Bone marrow (tissue), 2 donors: ENCODE measurements at regions not wholly inside any gene's neighbourhood (a gene's known extent, or its start where the extent isn't known, plus 50 kb on each side); places are given as distances from the start of the nearest gene placed in this dataset.

Source experiments
- DNase-seq, 2 donors: peaks; one replicate each; lab custom pipeline; 2025; lab: John Stamatoyannopoulos, UW

DNA sequence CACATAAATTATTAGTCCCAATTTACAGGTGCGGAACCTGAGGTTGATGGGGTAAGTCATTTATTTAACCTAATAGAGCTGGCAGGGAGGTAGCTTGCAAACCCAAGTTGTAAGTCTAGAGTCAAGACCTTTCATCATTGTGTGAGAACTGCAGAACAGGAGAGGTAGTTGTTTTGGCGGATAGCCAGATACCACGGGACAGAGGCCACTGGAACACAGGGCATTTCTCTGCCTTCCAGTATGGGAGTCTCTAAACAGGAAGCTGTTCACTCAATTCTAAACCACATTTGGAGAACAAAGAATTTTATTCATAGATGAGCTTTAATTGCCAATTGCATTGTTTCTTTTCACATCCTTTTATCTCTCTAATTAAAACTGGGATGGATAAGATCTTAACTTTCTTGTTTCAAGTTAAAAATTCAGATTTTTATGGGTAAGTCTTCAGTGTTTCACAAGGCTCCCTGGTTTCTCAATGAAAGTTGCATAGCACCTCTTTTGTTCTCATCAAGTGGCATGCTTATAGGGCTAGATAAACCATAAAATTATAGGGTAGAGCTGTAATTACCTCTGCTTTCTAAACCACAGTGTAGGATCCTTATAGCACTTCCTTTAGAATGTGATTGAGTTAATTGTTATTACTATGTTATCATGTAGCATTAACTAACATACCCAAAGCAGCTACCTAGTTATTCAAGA is 489.0 kb downstream of the GATA3 start:
- DNase-seq, result no peak

DNA sequence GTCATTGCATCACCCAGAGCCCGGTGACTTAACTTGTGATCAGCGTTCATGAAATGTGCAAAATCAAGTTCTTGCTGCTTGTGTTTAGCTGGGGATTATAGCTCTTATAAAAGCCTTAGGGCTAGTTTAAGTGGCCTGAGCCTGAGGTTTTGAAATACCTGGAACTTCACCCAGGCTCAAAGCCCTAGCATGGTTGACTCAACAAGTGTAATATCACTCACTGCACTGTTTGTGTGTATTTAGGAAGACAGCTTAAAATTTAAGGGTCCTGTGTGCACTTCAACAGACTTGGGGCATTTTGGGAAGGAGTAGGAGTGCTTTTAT is 489.5 kb downstream of the GATA3 start:
- no peak for DNase-seq

DNA sequence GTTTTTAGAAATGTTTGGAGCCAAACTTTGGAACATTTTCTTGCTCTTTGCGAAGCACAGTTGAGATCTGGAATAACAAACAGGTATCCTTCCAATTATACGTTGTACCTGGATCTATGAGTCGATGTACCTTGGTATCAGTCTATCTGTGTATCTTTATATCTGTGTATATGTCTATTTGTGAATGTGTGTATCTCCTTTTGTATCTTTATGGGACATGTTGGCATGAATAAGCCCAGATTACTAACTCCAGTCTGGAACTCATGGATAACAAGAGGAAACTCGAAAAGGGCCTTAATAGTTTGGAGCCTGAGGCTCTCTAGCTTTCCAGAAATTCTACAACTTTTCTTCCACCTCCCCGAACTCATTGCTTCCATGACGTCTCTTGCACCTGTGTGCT is 490.0 kb downstream of the GATA3 start:
- no peak for DNase-seq

DNA sequence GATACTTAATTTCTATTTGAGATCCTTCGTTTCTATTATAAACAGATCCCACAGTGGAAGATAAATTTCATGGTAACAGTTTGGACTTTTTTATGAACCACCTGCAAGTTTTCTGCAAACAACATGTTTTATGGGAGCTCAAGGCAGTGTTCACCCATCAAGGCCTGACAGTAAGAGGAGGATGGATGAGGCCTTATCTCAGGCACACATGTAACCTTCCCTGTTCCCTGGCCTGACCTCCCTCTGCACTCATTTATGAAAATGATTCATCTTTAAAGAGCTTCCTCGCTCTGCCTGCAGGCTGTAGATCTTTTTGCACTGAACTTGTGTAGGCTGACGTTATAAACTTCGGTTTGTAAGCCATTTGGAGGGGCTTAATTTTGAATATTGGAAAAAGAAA is 500.1 kb downstream of the GATA3 start:
- DNase-seq, result no peak

DNA sequence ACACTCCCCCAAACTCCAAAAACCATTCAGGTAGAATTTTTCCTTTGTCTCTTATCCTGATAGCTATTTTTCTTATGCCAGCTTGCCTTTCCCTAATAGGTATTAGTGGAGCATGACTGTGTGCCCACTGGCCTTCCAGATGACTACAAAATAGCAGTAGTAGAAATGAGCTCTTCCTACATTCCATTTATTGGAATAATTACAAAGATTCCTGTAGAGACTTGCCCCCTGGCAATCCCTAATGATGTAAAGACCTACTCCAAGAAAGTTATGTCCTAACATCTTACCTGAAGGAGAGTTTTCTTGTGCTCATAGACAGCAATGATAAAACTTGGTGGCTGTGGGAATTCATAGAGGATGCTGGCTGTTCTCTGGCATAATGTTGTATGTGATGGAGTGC is 501.8 kb downstream of the GATA3 start:
- DNase-seq, result no peak

DNA sequence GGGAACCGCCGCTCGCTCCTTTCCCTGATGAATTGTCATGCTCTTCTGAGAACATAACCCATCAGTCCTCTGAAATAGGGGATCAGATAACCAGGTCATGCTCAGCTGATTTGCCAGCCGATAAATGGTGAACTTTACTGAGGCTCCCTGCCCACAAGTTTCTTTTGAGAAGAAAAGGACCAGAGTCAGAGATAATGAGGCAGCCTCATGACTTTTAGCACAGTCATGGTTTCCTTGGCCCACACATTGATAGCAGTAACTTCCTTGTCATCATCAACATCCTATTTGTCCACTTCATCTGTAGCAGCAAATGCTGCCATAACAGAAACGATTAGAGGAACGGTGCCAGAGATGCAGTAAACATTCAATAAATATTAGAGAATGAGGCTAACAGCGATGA is 509.0 kb downstream of the GATA3 start:
- DNase-seq, result no peak

DNA sequence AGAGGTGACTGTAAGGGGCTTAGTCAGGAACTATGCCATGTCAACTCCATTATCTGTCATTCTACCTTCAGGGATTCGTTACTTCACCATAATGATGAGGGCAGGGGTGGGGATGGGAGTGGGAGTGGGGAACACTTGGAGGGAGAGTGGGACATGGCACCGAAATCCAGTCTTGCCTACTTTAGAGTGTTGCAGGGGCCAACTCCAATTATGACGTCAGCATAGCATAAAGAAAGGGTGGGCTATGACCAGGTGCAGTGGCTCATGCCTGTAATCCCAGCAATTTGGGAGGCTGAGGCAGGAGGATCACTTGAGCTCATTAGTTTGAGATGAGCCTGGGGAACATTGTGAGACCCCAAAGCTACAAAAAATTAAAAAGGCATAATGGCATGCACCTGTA is 512.2 kb downstream of the GATA3 start:
- no peak for DNase-seq

DNA sequence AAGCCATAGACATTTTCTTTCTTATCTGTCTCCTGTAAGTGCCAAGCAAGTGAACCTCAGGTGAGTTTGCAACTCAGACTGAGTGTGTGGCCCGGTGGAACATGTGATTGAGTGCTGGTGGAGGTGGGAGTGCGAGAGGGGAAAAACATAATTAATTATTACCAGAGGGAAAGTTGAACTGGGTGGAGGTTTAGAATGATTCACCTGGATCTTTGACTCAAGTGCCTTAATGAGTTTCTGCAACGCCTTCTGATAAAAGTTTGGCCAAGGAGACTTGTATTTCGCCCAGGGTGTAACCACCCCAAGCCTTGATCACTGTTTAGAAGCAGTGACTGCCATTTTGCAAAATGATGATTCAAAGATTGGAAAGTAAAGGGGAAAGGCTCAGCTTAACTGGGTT is 513.9 kb downstream of the GATA3 start:
- DNase-seq, result no peak

DNA sequence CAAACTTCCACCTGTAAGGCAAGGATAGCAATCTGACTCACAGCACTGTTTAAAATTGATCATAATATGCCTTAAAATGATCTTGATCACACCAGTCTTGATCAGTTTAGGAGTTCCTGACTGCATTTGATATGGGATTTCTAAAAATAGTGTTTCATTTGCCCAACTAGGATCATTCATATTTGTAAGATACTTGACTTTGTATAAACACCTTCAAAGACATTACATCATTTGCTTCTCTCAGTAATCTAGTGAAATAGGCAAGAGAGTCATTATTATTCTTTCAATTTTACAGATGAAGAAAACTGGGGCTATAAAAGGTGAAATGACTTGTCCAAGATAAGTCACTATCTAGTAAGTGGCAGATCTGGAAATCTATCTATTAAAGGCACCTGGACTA is 521.1 kb downstream of the GATA3 start:
- DNase-seq, result no peak

DNA sequence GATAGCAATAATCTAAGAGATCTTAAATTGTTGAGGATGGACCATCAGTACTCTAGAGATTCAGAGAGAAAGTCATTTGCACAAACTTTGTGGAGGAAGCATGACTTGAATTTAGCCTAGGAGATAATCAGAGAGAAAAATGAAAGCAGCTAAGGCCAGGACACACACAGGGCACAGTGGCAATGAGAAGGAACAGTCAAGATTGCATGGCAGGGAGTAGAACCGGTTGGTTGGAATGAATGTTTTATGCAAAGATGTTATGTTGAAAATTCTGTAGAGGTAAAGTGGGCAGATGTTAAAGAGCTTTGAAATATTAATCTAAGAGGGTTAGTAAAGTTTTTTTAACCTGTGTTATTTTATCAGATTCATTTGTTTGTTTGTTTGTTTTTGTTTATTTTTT is 521.8 kb downstream of the GATA3 start:
- no peak for DNase-seq

DNA sequence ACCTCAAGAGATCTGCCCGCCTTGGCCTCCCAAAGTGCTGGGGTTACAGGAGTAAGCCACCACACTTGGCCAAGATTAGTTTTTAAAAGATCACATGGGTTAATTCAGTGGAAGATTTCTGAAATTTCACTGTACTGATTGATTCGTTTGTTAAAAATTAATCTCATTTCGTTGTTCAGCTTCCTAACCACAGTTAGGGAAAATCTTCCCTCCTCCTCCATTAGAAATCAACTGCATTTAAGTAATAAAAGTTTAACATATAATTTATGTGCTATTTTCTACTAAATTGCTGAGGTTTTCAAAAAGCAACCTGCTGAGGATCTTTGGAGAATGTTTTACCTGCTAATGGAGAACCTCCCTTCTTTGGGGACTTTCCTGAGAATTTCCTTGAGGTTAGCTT is 522.4 kb downstream of the GATA3 start:
- DNase-seq, result no peak

DNA sequence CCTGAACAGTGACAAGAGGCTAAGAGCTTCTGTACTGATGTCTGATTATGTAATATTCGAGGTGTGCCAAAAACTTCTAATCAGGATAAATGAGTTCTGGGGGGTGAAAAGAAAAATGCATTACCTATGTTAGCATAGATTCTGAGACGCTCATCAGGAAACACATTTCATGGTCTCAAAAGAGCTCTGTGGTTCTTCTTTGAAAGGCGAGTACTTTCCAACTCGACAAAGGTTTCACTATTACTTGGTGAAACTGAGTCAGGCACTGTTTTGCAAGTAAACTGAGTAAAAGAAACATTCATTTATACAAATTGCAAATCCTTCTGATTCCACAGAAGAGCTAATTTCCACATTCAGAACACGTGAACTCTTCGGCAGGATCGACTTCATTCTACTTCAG is 523.2 kb downstream of the GATA3 start:
- DNase-seq, result no peak

DNA sequence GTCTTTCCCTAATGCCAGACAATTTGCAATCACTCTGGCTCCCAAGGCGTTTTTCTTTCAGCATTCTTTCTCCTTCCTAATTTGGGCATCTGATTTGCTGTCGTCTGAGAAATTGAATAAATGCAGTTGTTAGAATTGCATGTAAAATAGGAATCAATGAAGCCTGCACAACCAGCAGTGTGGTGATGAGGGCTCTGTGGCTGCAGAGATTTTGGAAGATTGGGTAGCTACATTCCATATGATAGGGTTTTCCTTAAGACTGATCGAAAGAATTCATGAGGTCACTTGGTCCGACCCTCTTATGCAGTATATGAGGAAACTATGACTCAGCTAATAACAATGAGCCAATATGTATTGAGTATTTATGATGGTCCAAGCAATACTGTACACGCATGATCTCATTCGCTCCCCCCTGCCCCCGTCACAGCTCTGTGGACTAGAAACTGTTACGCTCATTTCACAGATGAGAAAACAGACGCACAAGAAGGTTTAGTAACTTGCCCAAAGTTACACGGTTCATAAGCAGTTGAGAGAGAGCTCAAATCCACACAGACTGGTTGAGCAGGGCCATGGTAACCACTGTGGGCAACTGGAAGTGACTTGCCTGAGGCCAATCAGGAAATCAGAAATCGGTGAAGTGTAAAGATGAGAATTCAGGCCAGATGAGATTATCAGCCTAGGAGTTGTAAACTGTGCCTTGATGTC is 527.2 kb downstream of the GATA3 start:
- DNase-seq, result no peak

DNA sequence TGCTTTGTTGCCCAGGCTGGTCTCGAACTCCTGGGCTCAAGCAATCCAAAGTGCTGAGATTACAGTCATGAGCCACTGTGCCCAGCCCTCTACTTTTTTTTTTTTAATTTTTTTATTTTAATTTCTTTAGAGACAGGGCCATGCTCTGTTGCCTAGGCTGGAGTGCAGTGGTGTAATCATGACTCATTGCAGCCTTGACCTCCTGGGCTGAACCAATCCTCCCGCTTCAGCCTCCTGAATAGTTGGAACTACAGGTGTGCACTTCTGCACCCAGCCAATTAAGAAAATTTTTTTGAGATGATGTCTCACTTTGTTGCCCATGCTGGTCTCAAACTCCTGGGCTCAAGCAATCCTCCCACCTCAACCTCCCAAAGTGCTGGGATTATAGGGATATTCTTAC is 528.6 kb downstream of the GATA3 start:
- DNase-seq, result no peak

DNA sequence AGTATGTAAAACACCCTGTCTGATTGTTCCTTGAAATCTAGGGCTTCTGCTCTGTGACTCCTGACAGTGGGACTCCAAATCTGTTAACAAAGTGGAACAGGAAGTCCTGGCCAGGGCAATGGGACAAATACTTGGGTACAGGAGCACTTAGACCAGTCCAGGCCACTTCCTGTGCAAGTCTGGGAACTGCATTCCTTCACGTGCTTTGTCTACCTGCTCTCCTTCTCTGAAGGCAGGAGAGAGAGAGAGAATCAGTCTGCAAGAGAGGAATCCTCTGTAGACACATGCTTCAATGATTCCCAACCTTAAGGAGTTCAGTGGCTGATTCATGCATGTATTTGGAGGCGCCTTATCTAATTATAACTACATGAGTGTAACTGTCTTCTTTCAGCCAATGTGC is 530.2 kb downstream of the GATA3 start:
- no peak for DNase-seq

DNA sequence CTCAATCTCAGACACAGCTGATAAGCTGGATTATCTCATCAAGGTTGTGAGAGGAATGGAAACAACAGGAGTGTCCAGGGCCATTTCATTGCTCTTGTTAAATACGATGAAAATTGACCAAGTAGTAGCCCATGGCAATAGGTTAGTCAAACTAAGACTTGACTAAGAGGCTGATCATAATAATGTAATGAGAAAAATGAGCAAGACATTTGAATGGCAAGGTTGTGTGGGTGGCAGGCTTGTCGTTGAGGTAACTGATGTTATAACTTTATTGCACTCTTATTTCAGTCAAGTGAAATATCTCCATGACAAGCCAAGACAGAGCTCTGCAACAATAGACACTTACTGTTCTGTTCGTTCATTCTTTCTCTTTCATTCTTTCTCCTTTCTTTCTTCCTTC is 532.0 kb downstream of the GATA3 start:
- no peak for DNase-seq

DNA sequence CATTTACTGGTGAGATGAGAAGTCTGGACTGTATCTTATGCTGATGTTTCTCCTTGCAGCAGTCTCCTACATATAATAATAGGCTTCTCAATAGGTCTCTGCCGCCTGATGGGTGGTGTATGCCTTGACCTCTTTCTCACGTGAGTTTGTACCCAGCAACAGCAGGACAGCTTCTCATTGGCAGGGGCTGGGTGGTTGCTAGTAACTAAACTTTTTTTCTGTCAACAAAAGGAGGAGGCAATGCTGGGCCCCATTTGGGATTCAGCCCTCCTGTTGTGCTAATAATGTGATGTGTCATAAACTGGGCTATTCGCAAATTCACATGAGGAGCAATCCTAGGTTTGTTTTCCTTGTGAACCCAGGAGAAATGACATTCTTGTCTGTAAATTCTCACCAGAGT is 533.6 kb downstream of the GATA3 start:
- no peak for DNase-seq

DNA sequence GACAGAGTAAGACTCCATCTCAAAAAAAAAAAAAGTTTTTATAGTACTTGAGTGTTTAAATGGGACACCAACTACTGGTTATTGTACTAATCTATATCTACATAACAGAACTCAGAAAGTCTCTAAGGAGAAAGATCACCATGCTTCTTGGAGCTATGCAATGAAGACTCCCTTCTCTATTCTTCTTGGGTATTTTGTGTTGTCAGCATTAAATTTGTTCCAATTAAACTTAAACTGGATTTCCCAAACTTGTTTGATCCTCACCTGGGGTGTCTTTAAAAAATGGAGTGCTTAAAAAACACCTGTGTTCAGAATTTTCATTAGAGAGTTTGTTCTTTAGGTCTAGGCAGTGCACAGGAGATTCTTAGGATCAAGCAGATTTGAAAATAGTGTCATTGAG is 536.0 kb downstream of the GATA3 start:
- DNase-seq, result no peak

DNA sequence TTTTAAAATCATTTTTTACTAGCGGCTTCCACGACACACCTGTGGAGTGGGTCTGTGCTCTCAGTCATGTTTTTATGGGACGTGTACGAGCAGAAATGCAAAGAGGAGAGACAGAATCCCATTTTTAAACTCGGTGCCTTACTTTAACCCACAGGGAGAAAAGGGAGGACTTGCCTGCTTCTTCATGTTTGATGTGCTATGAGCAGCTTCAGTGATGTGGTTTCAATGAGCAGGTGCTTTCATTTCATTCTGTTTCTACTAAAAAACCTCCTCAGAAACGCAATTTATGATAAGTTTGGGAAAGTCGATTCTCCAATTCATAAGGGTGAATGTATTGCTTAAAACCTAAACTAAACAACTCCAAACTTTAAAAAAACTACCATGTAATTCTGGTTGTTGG is 537.2 kb downstream of the GATA3 start:
- no peak for DNase-seq

DNA sequence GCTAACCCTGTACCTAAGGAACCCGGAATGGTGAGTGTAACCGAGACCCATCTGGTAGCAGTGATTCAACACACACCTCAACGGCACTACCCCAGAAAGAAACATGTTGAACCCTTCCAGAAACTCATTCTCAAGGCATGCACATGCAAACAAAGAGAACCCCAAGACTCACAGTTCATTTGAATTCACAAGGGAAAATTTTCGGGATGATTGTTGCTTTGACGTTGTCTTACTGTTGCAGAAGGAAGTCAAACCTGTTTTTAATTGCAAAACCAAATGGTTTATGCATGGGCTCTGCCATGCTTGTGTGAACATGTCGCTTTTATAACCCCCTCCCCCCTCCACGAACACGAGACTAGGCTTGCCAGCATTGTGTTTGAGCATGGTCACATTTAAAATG is 539.7 kb downstream of the GATA3 start:
- DNase-seq, result no peak

DNA sequence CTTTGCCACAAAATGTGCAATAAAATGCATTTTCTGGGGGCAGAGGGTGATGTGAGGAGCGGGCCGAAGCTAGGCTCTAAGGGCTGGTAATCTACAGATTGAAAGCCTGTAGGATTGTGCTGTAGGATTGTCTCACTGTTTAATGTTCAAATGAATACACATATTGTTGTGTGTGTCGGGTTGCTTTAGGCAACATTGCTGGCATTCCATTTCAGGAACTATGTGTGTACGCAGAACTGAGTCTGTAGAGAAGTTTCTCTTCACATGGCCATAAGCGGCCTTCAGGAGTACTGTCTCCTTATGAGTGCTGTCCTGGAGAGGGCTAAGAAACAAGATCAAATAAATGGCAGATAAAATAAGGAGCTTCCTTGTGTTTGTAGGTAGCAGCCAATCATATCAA is 540.2 kb downstream of the GATA3 start:
- no peak for DNase-seq

DNA sequence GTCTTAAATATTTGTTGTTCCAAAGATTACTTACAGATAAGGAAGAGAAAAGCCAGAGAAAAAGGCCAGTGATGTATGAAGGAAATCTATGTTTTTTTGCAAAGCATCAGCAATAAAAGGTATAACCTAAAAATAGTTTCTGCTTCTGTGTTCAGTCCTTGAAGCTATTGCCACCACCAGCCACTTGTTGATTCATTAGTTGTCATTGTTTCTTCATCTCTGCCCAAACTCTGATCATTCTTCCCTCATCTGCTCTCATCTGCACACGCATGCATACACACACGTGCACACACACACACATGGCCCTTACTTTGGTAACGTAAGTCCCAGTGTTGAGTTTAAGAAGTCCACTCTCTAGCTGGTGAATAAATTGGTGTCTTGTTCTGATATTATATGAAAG is 540.7 kb downstream of the GATA3 start:
- no peak for DNase-seq

DNA sequence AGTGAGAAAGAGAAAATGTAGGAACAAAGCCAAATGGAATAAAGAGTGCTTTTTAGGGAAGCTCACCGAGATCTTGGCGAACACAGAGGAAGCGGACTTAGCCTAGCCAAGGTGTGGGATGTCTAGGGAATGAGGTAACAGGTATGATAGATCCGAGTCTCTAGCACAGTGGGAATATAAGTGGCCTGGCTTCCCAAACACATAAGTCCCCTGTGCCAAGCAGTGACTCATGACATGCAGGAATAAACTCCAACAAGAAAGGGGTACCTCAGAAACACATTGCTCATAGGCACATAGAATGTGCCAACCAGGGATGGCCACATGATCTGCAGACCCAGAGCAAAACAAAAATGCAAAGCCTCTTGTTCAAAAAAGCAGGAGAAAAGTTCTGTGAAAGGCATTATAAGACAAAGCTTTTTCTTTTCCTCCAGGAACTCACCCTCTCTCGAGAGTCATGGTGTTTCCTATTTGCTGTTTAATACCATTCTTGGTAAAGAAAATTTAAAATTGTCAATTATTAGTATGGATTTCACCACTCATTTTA is 542.5 kb downstream of the GATA3 start:
- no peak for DNase-seq

DNA sequence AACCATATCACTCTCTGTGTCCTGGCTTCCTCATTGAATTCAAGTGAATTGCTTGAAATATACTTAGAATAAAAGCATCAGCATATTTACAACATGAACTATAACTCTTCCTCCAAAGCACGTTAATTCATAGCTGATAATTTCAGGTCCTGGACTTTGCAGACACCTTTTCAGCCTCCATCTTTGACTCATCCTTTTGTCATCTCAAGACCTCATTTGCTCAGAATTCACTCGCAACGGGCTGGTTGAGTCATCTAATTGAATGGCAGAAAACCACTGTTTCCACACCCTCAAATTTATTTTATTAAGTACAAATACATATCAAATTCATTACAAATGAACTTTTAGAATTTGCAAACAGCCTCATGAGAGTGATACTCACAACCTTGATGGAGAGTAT is 545.7 kb downstream of the GATA3 start:
- no peak for DNase-seq
